ENCODE measurements at regions not wholly inside any gene's neighbourhood (a gene's known extent, or its start where the extent isn't known, plus 50 kb on each side); places are given as distances from the start of the nearest gene placed in this dataset.

DNA sequence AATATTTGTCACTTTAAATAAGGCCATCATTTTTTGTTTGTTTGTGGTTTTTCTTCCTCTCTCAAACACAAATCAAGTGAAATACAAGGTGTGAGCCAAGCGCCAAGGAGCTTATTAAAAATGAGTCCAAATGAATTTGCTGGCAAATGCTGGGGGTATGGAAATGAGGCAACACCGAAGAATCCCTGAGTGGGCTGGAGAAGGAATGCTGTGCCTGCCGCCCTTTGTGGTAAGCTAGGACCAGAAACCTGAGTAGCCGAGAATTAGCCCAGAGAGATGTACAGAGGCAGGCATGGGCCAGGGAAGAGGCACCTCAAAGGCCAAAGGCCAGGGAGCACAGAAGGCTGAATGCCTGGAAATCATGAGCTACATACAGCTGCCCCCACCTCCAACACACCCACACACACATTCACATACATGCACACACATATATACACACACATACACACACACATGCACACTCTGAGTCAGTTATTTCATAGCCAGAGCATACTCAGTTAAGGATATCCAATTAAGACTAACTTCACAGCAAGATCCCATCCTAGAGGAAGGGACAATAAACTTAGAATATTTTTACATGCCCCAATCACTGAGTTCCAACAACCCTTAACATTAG, 266.1 kb upstream of the DYNLRB2 start:
- ChIA-PET CTCF (no interaction called here), POLR2A (no interaction called here)
- Histone ChIP-seq H3K27me3 (replicated peaks in 1 of 4; ENCODE audit: control extremely low read depth in 1 of 4, control insufficient read depth in 3 of 4, insufficient read depth in 4 of 4, low read length in 3 of 4) (no peaks in the 10 kb centered on the region), H2AFZ (ENCODE audit: insufficient read depth, low read depth, low read length, poor library complexity, severe bottlenecking) (no peak overlapping the region), H3K4me1 (ENCODE audit: control insufficient read depth in 2 of 2, insufficient read depth in 2 of 2, low read length in 2 of 2) (no peaks in the 10 kb centered on the region), H3K4me2 (replicated peaks; ENCODE audit: low read depth, low read length, poor library complexity, severe bottlenecking) (no peak overlapping the region), H3K9me3 (ENCODE audit: control extremely low read depth in 1 of 3, control insufficient read depth in 2 of 3, insufficient read depth in 1 of 3, low read length in 2 of 3) (no peaks in the 10 kb centered on the region), H3K4me3 (ENCODE audit: control extremely low read depth in 1 of 5, extremely low read depth in 1 of 5, insufficient read depth in 1 of 5, low read depth in 2 of 5, low read length in 4 of 5) (no peak overlapping the region), H3K9ac (ENCODE audit: low read length) (no peak overlapping the region), H3K36me3 (replicated peaks in 1 of 2; ENCODE audit: control extremely low read depth in 1 of 2, control insufficient read depth in 1 of 2, extremely low read depth in 1 of 2, insufficient read depth in 2 of 2, low read length in 1 of 2) (no peaks in the 10 kb centered on the region), H3K27ac (ENCODE audit: low read length in 2 of 2) (no peak overlapping the region), H3K79me2 (ENCODE audit: control insufficient read depth, insufficient read depth, low read length) (no peaks in the 10 kb centered on the region), H4K20me1 (ENCODE audit: control insufficient read depth, insufficient read depth, low read length, poor library complexity, severe bottlenecking) (no peaks in the 10 kb centered on the region)
- Mint-ChIP-seq H3K4me1 (no peaks in the 10 kb centered on the region), H3K4me3 (no peak overlapping the region), H3K27ac (no peak overlapping the region), H3K27me3 (peaks cover 5% of the 10 kb centered on the region), H3K9me3 (ENCODE audit: insufficient read depth) (no peaks in the 10 kb centered on the region)
- WGBS (ENCODE audit: insufficient coverage), result 87% methylated on average over 3 of the region's 4 CpGs
- no peak for ATAC-seq (ENCODE audit: low read depth)
- intact Hi-C loops (cut with micrococcal nuclease), result no loop called here
- no peak for TF ChIP-seq EZH2 (IDR thresholded peaks at IDR 0.05; ENCODE audit: borderline replicate concordance, insufficient read depth, low read depth, low read length, poor library complexity, severe bottlenecking)
- TF ChIP-seq, protein P1, sequence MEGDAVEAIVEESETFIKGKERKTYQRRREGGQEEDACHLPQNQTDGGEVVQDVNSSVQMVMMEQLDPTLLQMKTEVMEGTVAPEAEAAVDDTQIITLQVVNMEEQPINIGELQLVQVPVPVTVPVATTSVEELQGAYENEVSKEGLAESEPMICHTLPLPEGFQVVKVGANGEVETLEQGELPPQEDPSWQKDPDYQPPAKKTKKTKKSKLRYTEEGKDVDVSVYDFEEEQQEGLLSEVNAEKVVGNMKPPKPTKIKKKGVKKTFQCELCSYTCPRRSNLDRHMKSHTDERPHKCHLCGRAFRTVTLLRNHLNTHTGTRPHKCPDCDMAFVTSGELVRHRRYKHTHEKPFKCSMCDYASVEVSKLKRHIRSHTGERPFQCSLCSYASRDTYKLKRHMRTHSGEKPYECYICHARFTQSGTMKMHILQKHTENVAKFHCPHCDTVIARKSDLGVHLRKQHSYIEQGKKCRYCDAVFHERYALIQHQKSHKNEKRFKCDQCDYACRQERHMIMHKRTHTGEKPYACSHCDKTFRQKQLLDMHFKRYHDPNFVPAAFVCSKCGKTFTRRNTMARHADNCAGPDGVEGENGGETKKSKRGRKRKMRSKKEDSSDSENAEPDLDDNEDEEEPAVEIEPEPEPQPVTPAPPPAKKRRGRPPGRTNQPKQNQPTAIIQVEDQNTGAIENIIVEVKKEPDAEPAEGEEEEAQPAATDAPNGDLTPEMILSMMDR (IDR thresholded peaks at IDR 0.05), result no peak
- DNase-seq, result no peak

DNA sequence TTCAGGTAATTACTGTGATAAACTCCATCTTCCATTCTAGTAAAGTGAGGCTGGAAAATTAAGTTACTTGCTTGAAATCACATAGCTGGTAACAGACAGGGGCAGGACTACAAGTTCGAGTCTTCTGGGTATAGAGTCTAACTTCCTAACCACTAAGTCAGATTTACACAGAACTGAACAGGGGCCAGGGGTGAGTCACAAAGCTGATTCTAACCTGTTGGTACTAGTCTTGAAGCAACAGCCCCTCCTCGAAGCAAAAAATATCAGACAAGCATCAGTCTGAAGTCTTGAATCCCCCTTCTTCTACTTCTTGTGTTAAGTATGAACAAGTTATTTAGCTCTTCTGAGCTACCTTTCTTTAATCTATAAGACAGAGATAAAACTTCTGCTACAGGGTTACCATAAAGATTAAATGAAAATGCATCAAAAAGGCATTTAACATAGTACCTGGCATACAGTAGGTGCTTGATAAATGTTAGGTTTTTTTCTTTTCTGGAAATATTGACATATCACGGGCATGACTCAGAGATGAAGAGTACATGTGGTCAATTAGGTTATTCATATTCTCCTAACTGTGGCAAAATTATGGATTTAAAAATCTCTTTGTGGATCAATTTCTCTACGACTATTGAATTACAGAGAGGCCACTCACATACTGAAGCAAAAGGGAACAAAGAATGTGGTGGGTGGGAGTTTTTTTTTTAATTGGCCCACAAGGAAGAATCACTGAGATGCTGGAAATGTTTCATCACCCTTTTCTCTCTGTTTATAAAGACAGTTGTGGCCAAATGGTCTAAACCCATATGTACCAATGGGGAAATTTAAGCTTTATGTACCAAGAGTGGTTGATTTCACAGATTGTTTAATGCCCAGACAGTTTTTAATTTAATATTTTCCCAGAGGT, 266.9 kb upstream of the DYNLRB2 start:
- Histone ChIP-seq H3K4me3 (ENCODE audit: control extremely low read depth in 1 of 5, extremely low read depth in 1 of 5, insufficient read depth in 1 of 5, low read depth in 2 of 5, low read length in 4 of 5) (no peak overlapping the region), H3K4me1 (ENCODE audit: control insufficient read depth in 2 of 2, insufficient read depth in 2 of 2, low read length in 2 of 2) (no peaks in the 10 kb centered on the region), H4K20me1 (ENCODE audit: control insufficient read depth, insufficient read depth, low read length, poor library complexity, severe bottlenecking) (no peaks in the 10 kb centered on the region), H2AFZ (ENCODE audit: insufficient read depth, low read depth, low read length, poor library complexity, severe bottlenecking) (no peak overlapping the region), H3K79me2 (ENCODE audit: control insufficient read depth, insufficient read depth, low read length) (no peaks in the 10 kb centered on the region), H3K27ac (ENCODE audit: low read length in 2 of 2) (no peak overlapping the region), H3K36me3 (replicated peaks in 1 of 2; ENCODE audit: control extremely low read depth in 1 of 2, control insufficient read depth in 1 of 2, extremely low read depth in 1 of 2, insufficient read depth in 2 of 2, low read length in 1 of 2) (no peaks in the 10 kb centered on the region), H3K4me2 (replicated peaks; ENCODE audit: low read depth, low read length, poor library complexity, severe bottlenecking) (no peak overlapping the region), H3K9me3 (ENCODE audit: control extremely low read depth in 1 of 3, control insufficient read depth in 2 of 3, insufficient read depth in 1 of 3, low read length in 2 of 3) (no peaks in the 10 kb centered on the region), H3K9ac (ENCODE audit: low read length) (no peak overlapping the region), H3K27me3 (replicated peaks in 1 of 4; ENCODE audit: control extremely low read depth in 1 of 4, control insufficient read depth in 3 of 4, insufficient read depth in 4 of 4, low read length in 3 of 4) (no peaks in the 10 kb centered on the region)
- no peak for TF ChIP-seq EZH2 (IDR thresholded peaks at IDR 0.05; ENCODE audit: borderline replicate concordance, insufficient read depth, low read depth, low read length, poor library complexity, severe bottlenecking)
- TF ChIP-seq, protein P1 (IDR thresholded peaks at IDR 0.05), result no peak
- ATAC-seq (ENCODE audit: low read depth) (no peak), DNase-seq (no peak)
- POLR2A ChIA-PET, result no interaction called here
- H3K9me3 Mint-ChIP-seq (ENCODE audit: insufficient read depth), result no peaks in the 10 kb centered on the region
- CTCF ChIA-PET, result no interaction called here
- intact Hi-C loops (cut with micrococcal nuclease), result no loop called here
- WGBS (ENCODE audit: insufficient coverage), result 50% methylated on average over 1 of the region's 4 CpGs
- H3K27ac Mint-ChIP-seq, result no peak overlapping the region
- H3K4me1 Mint-ChIP-seq, result no peaks in the 10 kb centered on the region
- peaks cover 5% of the 10 kb centered on the region for H3K27me3 Mint-ChIP-seq
- H3K4me3 Mint-ChIP-seq, result no peak overlapping the region
